PC-3 (cell line): ENCODE measurements at regions not wholly inside any gene's neighbourhood (a gene's known extent, or its start where the extent isn't known, plus 50 kb on each side); places are given as distances from the start of the nearest gene placed in this dataset.

Experiments
- EZH2phosphoT487 ChIP-seq: fragments of 300-600 bp; sonication (generic); IDR thresholded peaks from 2 replicates; pipeline ENCODE4 v1.6.1; 2018; ENCODE audit warnings: mild to moderate bottlenecking, antibody characterized with exemption, low read length, borderline replicate concordance
- TF ChIP-seq, protein P1 (sequence below): fragments of 300-600 bp; sonication (generic); conservative IDR thresholded peaks from 2 replicates; pipeline ENCODE4 v1.5.1; 2017; ENCODE audit warnings: antibody characterized with exemption, low read depth, mild to moderate bottlenecking, low read length

DNA sequence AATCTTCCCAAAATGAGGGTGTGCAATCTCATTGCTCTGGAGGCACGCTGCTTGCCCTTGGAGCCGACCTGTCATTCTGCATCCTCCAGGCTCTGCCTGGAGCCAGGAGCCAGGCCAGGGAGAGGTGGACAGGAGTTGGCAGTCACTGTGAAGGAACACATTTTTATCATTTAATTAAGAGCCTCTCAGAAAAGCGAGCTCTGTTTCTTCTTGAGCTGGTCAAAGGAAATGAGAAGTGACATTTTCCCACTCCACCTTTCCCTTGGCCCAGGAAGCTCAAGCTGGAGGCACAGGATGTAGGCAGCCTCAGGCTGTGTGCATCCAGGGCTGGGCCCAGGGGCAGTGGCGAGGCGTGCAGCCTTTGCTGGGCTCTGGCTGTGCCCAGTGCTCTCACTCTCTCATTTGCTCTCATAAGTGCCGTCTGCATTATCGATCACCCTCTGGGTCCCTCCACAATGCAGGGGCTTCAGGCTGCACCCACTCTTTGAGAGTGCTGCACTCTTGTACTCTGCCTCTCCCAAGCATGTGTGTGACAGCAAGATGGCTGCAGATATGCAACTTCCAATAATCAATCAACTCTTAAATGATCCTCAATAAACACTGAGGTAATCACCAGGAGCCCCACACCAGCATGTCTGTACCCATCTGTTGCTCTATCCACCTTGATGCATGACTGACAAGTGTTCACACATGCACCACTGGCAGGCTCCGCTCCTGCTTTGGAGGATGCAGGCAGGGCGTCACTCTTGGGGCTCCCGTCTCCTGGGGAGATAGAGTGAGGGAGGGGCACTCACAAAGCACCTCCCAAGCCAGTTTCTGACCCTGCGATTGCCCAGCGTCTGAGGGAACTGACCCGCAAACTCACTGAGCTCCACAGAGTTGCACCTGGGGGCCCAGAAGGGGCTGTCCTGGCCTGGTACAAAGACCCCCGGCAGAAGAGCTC, 171.4 kb downstream of the ZNF248 start:
- TF ChIP-seq, protein P1, sequence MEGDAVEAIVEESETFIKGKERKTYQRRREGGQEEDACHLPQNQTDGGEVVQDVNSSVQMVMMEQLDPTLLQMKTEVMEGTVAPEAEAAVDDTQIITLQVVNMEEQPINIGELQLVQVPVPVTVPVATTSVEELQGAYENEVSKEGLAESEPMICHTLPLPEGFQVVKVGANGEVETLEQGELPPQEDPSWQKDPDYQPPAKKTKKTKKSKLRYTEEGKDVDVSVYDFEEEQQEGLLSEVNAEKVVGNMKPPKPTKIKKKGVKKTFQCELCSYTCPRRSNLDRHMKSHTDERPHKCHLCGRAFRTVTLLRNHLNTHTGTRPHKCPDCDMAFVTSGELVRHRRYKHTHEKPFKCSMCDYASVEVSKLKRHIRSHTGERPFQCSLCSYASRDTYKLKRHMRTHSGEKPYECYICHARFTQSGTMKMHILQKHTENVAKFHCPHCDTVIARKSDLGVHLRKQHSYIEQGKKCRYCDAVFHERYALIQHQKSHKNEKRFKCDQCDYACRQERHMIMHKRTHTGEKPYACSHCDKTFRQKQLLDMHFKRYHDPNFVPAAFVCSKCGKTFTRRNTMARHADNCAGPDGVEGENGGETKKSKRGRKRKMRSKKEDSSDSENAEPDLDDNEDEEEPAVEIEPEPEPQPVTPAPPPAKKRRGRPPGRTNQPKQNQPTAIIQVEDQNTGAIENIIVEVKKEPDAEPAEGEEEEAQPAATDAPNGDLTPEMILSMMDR = no peak
- TF ChIP-seq EZH2phosphoT487 = no peak
